ENCODE measurements at regions not wholly inside any gene's neighbourhood (a gene's known extent, or its start where the extent isn't known, plus 50 kb on each side); places are given as distances from the start of the nearest gene placed in this dataset.
"Not testable (repeated sequence)": the region's sequence is repeated elsewhere in the genome, so short reads cannot be mapped to it uniquely, and the experiment has no call there.

GRCh38 chr16:26631365-26631764 is 435.4 kb upstream of the C16orf82 start:
- not testable (repeated sequence) for H3K36me3 Mint-ChIP-seq (ENCODE audit: insufficient read depth); DNase-seq

GRCh38 chr16:26642047-26642664 is 424.6 kb upstream of the C16orf82 start:
- H3K9me3 Mint-ChIP-seq, result no peaks in the 10 kb centered on the region
- H3K27me3 Mint-ChIP-seq (ENCODE audit: low read depth), result peaks cover 12% of the 10 kb centered on the region
- no peaks in the 10 kb centered on the region for H3K4me1 Mint-ChIP-seq (ENCODE audit: low read depth)
- ATAC-seq (no peak), DNase-seq (no peak)
- no peaks in the 10 kb centered on the region for H3K36me3 Mint-ChIP-seq (ENCODE audit: insufficient read depth)
- H3K4me3 Mint-ChIP-seq, result no peak overlapping the region

More at GRCh38 chr16:26631365-26631764, 435.4 kb upstream of the C16orf82 start:
- not testable (repeated sequence) for ATAC-seq; H3K4me3 Mint-ChIP-seq; H3K4me1 Mint-ChIP-seq (ENCODE audit: low read depth); H3K27me3 Mint-ChIP-seq (ENCODE audit: low read depth)
- H3K9me3 Mint-ChIP-seq, result peaks cover 42% of the 10 kb centered on the region

GRCh38 chr16:26643519-26643918 is 423.2 kb upstream of the C16orf82 start:
- H3K27me3 Mint-ChIP-seq (ENCODE audit: low read depth), result peaks cover 12% of the 10 kb centered on the region
- H3K36me3 Mint-ChIP-seq (ENCODE audit: insufficient read depth), result no peaks in the 10 kb centered on the region
- DNase-seq (no peak), ATAC-seq (no peak)
- H3K9me3 Mint-ChIP-seq, result no peaks in the 10 kb centered on the region
- no peak overlapping the region for H3K4me3 Mint-ChIP-seq
- no peaks in the 10 kb centered on the region for H3K4me1 Mint-ChIP-seq (ENCODE audit: low read depth)

- H3K27me3 Mint-ChIP-seq (ENCODE audit: low read depth), result peaks cover 12% of the 10 kb centered on the region
- no peaks in the 10 kb centered on the region for H3K36me3 Mint-ChIP-seq (ENCODE audit: insufficient read depth)
- no peaks in the 10 kb centered on the region for H3K4me1 Mint-ChIP-seq (ENCODE audit: low read depth)
- no peak overlapping the region for H3K4me3 Mint-ChIP-seq
- ATAC-seq (peak in 1 of 2 donors; percentile 28), DNase-seq (no peak)
- H3K9me3 Mint-ChIP-seq, result no peaks in the 10 kb centered on the region
Observed at GRCh38 chr16:26644912-26645543, 421.7 kb upstream of the C16orf82 start.

GRCh38 chr16:26645614-26646013 is 421.1 kb upstream of the C16orf82 start:
- DNase-seq (peak; percentile 28), ATAC-seq (peak; percentile 66 to 67)
- peaks cover 12% of the 10 kb centered on the region for H3K27me3 Mint-ChIP-seq (ENCODE audit: low read depth)
- H3K36me3 Mint-ChIP-seq (ENCODE audit: insufficient read depth), result no peaks in the 10 kb centered on the region
- H3K4me1 Mint-ChIP-seq (ENCODE audit: low read depth), result no peaks in the 10 kb centered on the region
- no peaks in the 10 kb centered on the region for H3K9me3 Mint-ChIP-seq
- H3K4me3 Mint-ChIP-seq, result no peak overlapping the region

GRCh38 chr16:26647870-26648269 is 418.9 kb upstream of the C16orf82 start:
- no peaks in the 10 kb centered on the region for H3K9me3 Mint-ChIP-seq
- DNase-seq (no peak), ATAC-seq (no peak)
- no peaks in the 10 kb centered on the region for H3K4me1 Mint-ChIP-seq (ENCODE audit: low read depth)
- H3K36me3 Mint-ChIP-seq (ENCODE audit: insufficient read depth), result no peaks in the 10 kb centered on the region
- peaks cover 6% of the 10 kb centered on the region for H3K27me3 Mint-ChIP-seq (ENCODE audit: low read depth)
- no peak overlapping the region for H3K4me3 Mint-ChIP-seq

- Mint-ChIP-seq H3K4me1 (ENCODE audit: low read depth) (no peaks in the 10 kb centered on the region), H3K4me3 (no peak overlapping the region), H3K36me3 (ENCODE audit: insufficient read depth) (no peaks in the 10 kb centered on the region), H3K9me3 (no peaks in the 10 kb centered on the region), H3K27me3 (ENCODE audit: low read depth) (peaks cover 6% of the 10 kb centered on the region)
- no peak for ATAC-seq
- no peak for DNase-seq
Observed at GRCh38 chr16:26648851-26649250, 417.9 kb upstream of the C16orf82 start.

- ATAC-seq (no peak), DNase-seq (no peak)
- Mint-ChIP-seq H3K4me3 (no peak overlapping the region), H3K27me3 (ENCODE audit: low read depth) (peaks cover 3% of the 10 kb centered on the region), H3K9me3 (no peaks in the 10 kb centered on the region), H3K36me3 (ENCODE audit: insufficient read depth) (no peaks in the 10 kb centered on the region), H3K4me1 (ENCODE audit: low read depth) (no peaks in the 10 kb centered on the region)
Observed at GRCh38 chr16:26649381-26650045, 417.2 kb upstream of the C16orf82 start.

GRCh38 chr16:26651464-26651863 is 415.3 kb upstream of the C16orf82 start:
- ATAC-seq (no peak), DNase-seq (no peak)
- no peaks in the 10 kb centered on the region for H3K36me3 Mint-ChIP-seq (ENCODE audit: insufficient read depth)
- no peaks in the 10 kb centered on the region for H3K9me3 Mint-ChIP-seq
- no peaks in the 10 kb centered on the region for H3K4me1 Mint-ChIP-seq (ENCODE audit: low read depth)
- no peak overlapping the region for H3K4me3 Mint-ChIP-seq
- peaks cover 3% of the 10 kb centered on the region for H3K27me3 Mint-ChIP-seq (ENCODE audit: low read depth)

- ATAC-seq (no peak), DNase-seq (no peak)
- Mint-ChIP-seq H3K4me3 (no peak overlapping the region), H3K36me3 (ENCODE audit: insufficient read depth) (no peaks in the 10 kb centered on the region), H3K27me3 (ENCODE audit: low read depth) (peaks cover 3% of the 10 kb centered on the region), H3K4me1 (ENCODE audit: low read depth) (no peaks in the 10 kb centered on the region), H3K9me3 (no peaks in the 10 kb centered on the region)
Observed at GRCh38 chr16:26651884-26652283, 414.8 kb upstream of the C16orf82 start.

- H3K27me3 Mint-ChIP-seq (ENCODE audit: low read depth), result peaks cover 3% of the 10 kb centered on the region
- H3K4me3 Mint-ChIP-seq, result no peak overlapping the region
- H3K4me1 Mint-ChIP-seq (ENCODE audit: low read depth), result no peaks in the 10 kb centered on the region
- no peaks in the 10 kb centered on the region for H3K36me3 Mint-ChIP-seq (ENCODE audit: insufficient read depth)
- ATAC-seq, result no peak
- H3K9me3 Mint-ChIP-seq, result no peaks in the 10 kb centered on the region
- no peak for DNase-seq
Observed at GRCh38 chr16:26658486-26658885, 408.2 kb upstream of the C16orf82 start.

GRCh38 chr16:26658915-26659314 is 407.8 kb upstream of the C16orf82 start:
- ATAC-seq, result no peak
- Mint-ChIP-seq H3K9me3 (no peaks in the 10 kb centered on the region), H3K4me3 (no peak overlapping the region), H3K4me1 (ENCODE audit: low read depth) (no peaks in the 10 kb centered on the region), H3K36me3 (ENCODE audit: insufficient read depth) (no peaks in the 10 kb centered on the region), H3K27me3 (ENCODE audit: low read depth) (peaks cover 3% of the 10 kb centered on the region)
- no peak for DNase-seq

- H3K4me1 Mint-ChIP-seq (ENCODE audit: low read depth), result peaks cover 4% of the 10 kb centered on the region
- peaks cover 7% of the 10 kb centered on the region for H3K27me3 Mint-ChIP-seq (ENCODE audit: low read depth)
- H3K4me3 Mint-ChIP-seq, result no peak overlapping the region
- H3K9me3 Mint-ChIP-seq, result no peaks in the 10 kb centered on the region
- H3K36me3 Mint-ChIP-seq (ENCODE audit: insufficient read depth), result no peaks in the 10 kb centered on the region
- DNase-seq (no peak), ATAC-seq (no peak)
Observed at GRCh38 chr16:26664086-26664485, 402.6 kb upstream of the C16orf82 start.

- Mint-ChIP-seq H3K27me3 (ENCODE audit: low read depth) (peaks cover 7% of the 10 kb centered on the region), H3K4me1 (ENCODE audit: low read depth) (peaks cover 8% of the 10 kb centered on the region), H3K4me3 (no peak overlapping the region), H3K36me3 (ENCODE audit: insufficient read depth) (no peaks in the 10 kb centered on the region), H3K9me3 (no peaks in the 10 kb centered on the region)
- DNase-seq, result no peak
- ATAC-seq, result peak; percentile 71 to 84
Observed at GRCh38 chr16:26665166-26665939, 401.4 kb upstream of the C16orf82 start.
